ENCODE measurements at regions not wholly inside any gene's neighbourhood (a gene's known extent, or its start where the extent isn't known, plus 50 kb on each side); places are given as distances from the start of the nearest gene placed in this dataset.

DNA sequence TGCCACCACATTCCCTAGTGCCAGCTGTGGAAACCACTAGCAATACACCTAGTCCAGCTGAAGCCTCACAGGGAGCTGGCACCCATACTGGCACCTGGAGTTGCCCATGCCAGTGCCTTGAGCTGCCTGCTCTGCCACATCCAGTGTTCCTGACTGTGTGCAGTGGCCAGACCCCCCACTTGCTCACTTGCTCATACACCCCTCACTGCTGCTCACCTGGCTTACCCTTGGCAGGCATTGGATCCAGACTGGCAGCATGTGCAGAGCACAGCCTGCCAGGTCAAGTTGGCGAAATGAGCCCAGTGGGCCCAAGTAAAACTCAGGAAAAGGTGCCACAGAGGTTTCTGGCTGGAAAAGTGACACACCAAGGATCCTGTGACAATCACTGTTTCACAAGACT is 1618.6 kb upstream of the PRMT6 start:
- TF ChIP-seq, protein P1, sequence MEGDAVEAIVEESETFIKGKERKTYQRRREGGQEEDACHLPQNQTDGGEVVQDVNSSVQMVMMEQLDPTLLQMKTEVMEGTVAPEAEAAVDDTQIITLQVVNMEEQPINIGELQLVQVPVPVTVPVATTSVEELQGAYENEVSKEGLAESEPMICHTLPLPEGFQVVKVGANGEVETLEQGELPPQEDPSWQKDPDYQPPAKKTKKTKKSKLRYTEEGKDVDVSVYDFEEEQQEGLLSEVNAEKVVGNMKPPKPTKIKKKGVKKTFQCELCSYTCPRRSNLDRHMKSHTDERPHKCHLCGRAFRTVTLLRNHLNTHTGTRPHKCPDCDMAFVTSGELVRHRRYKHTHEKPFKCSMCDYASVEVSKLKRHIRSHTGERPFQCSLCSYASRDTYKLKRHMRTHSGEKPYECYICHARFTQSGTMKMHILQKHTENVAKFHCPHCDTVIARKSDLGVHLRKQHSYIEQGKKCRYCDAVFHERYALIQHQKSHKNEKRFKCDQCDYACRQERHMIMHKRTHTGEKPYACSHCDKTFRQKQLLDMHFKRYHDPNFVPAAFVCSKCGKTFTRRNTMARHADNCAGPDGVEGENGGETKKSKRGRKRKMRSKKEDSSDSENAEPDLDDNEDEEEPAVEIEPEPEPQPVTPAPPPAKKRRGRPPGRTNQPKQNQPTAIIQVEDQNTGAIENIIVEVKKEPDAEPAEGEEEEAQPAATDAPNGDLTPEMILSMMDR (IDR thresholded peaks at IDR 0.05) = no peak
- no peak for TF ChIP-seq POLR2AphosphoS5 (IDR thresholded peaks at IDR 0.05; ENCODE audit: insufficient read depth in 1 of 2, low read depth in 1 of 2)
